ENCODE measurements at regions not wholly inside any gene's neighbourhood (a gene's known extent, or its start where the extent isn't known, plus 50 kb on each side); places are given as distances from the start of the nearest gene placed in this dataset.

DNA sequence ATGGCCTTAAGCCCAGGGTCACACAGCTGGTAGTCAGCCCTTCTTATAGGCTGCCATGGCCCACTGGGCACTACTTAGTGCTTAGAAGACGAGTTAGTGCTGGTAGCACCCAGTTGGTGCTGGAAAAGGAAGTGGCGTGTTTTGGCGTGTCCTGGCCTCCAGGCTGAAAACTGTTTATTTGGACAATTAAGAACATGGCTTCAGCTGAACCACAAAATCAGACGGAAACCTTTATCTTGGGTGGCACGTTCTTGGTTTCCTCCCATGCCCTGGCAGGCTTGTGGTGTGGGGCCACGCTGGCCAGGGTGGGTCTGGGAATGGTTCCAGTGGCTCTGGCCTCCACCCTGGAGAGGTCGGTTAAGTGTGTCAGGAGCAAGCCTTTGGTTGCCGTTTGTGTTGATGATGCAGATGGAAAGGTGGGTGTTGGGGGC, 141.5 kb upstream of the HAAO start:
- TF ChIP-seq POLR2AphosphoS5 (IDR thresholded peaks at IDR 0.05; ENCODE audit: borderline replicate concordance, low read depth, low read length) (no peak), EZH2 (IDR thresholded peaks at IDR 0.05) (no peak)

Data from SK-N-MC (cell line).